ENCODE measurements at regions not wholly inside any gene's neighbourhood (a gene's known extent, or its start where the extent isn't known, plus 50 kb on each side); places are given as distances from the start of the nearest gene placed in this dataset.
"Not testable (repeated sequence)": the region's sequence is repeated elsewhere in the genome, so short reads cannot be mapped to it uniquely, and the experiment has no call there.

DNA sequence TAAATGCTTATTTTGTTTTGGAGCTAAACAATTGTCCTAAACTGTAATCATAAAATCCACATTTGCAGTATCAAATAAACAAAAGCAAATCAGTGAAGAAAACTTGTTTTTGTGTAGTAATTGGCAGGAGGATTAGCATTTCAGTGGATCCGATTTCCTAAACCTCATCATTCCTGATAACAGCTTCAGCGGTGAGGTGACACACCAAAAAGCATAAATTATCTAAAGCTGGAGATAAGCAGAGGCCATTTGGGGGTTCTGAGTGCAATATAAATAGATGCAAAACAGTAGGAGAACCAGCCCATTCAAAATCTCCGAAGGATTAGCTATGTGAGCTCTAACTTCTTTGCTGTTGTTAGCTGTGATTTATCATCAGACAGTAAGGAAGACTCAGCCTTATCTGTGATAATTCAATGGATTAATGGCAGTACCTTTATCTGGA is 235.8 kb downstream of the EPHA7 start:
- DNase-seq = no peak

- DNase-seq = no peak
Measured at GRCh38 chr6:93182938-93183479, 236.3 kb downstream of the EPHA7 start.

DNA sequence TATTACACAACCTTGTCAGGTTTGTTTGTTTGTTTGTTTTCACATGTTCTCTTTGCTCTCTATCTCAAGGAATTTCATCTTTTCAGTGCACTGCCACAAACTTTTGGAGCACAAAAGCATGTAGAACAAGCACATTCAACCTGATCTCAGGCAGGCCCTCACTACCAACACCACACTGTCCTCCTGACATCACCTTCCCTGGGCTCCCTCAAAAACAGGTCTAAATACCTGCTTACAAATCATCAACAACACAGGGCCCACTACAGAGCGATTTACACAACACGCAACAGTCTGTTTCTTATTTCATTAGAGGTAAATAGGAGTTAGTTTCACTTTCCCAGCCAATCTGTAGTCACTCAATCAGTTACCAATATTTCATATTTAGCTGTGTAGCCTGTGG is 241.4 kb downstream of the EPHA7 start:
- no peak for DNase-seq

GRCh38 chr6:93177438-93177837 is 241.9 kb downstream of the EPHA7 start:
- no peak for DNase-seq

DNA sequence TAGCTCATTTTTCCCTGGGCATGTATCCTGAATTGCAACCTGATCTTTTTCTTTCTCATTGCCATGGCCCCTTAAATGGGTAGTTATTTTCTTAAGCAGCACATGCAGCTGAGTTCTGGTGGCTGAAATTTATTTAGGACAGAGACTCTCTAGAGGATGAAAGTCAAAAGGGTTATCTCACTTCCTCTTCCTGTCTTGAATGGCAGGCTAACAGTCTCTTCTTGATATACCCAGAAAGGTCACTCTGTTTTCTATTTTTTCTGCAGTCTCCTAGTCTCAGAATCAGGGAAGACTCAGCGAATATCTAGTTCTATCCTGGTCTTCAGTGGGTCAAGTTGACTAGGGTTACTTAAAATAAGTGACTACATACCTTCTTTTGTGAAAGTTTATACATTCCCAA is 243.3 kb downstream of the EPHA7 start:
- DNase-seq = no peak

DNA sequence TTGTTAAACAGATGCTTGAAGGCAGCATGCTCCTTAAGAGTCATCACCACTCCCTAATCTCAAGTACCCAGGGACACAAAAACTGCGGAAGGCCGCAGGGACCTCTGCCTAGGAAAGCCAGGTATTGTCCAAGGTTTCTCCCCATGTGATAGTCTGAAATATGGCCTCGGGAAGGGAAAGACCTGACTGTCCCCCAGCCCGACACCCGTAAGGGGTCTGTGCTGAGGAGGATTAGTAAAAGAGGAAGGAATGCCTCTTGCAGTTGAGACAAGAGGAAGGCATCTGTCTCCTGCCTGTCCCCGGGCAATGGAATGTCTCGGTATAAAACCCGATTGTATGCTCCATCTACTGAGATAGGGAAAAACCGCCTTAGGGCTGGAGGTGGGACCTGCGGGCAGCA is 245.8 kb downstream of the EPHA7 start:
- DNase-seq = not testable (repeated sequence)

GRCh38 chr6:93165850-93166430 is 253.4 kb downstream of the EPHA7 start:
- DNase-seq = no peak

DNA sequence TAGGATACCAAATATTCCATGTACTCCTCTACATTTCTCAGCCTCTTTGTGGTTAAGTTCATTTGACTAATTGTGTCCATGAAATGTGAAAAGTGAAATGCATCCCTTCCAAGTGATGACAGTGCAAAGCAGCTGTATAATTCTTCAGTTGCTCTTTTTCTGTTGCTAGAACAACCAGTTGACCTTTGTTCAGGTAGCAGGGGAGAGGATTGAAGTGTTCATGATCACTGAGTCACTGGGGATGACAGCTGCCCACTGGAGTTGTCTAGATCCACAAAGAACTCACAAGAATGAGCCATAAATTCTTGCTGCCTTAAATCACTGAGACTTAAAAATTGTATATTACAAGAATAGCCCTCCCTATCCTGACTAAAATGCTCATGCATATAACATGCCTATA is 254.6 kb downstream of the EPHA7 start:
- DNase-seq = no peak

DNA sequence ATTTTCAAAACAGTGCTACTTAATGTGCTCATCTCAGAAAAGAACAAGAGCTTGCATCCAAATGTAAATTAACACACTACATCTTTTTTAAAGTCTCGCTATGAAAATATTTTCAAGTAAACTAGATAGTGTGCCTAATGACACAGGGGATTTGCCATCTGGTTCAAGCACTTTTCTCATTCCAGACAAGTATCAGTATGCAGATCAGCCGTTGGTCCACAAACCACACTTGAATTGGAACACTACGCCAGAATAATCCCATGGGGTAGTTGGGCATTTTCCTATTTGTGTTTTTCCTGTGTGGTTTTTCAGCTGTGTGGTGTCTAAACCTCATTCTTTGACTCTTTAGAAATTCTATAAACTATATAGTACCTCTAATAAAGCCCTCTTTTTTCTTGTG is 256.2 kb downstream of the EPHA7 start:
- DNase-seq = no peak

DNA sequence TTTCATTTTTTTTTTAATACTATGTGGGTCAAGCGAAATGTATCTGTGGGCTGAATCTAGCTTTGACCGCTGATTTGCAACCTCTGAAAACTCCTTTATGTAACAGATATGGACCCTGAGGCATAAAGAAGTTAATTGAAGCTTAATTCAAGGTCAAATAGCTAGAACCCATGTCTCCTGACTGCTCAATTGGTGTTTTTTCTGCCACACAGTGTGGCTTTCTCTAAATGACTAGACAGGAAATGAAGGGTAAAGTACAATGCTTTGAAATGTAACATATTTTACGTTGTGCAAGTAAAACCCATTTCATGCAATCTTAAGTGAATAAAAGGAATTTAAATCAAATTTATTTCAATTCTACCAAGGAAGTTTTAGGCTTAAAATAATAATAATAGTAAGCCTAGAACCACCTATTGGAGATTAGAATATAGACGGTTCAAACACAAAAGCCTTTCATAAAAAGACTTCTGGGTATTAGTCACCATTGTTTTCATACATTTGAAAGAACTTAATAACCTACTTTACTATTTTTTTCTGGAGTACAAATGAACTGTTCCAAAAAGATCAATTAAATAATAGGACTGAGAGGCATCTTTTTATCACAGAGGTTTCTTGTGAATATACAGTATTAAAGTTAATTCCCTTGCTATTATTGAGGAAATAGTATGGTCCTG is 279.8 kb downstream of the EPHA7 start:
- DNase-seq = no peak

DNA sequence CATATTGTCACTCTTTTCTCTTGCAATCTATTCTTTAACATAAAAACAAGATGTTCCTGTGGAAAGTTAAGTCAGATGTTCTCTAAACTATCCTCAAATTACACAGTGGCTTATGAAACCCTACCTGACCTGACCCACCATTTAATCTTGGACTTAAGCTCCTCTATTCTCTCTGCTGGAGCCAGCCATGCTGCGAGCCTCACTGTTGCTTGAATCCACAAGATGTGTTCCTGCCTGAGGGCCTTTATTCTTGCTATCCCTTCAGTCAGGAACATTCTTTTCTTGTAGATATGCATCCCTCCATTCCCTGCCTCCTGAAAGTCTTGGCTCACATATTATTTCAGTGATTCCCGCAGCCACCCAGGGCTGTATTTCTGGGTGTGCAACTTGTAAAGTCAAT is 283.2 kb downstream of the EPHA7 start:
- DNase-seq = no peak

GRCh38 chr6:93124006-93124632 is 295.2 kb downstream of the EPHA7 start:
- no peak for DNase-seq

DNA sequence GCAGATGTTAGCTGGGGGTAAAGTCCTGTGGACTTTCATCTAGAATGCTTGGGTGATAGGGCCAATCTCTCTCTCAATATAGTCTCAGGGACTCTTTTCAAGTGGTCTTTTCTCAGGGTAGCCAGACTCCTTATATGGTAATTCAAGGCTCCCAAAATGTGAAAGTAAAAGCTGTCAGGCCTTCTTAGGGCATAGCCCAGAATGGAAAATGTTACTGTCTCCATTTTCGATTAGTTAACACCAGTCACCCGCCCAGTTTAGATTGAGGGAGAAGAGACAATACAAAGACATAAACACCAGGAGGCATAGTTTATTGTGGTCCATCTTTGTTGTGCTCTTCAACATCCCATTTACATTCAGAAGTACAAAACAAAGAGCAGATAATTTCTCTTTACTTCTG is 295.8 kb downstream of the EPHA7 start:
- no peak for DNase-seq

- no peak for DNase-seq
Measured at GRCh38 chr6:93120154-93120742, 299.1 kb downstream of the EPHA7 start.

DNA sequence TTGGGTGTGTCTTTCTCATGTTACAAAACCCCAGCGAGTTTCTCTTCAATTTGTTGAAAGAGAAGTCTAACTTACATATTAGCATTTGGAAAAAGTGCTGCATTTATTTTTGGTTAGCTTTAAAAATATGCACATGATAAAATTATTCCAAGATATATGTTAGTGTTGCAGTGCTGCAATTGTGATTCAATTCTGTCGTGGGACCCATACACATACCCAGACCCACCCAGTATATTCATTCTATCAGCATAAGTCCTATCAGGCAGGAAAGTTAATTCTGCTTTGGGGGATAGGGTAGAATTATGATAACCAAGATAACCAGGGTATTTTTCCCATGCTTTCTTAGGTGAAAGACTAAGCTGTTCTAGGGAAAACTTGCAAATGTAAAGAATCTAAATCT is 313.5 kb downstream of the EPHA7 start:
- no peak for DNase-seq

GRCh38 chr6:93105017-93105416 is 314.3 kb downstream of the EPHA7 start:
- DNase-seq = no peak

GRCh38 chr6:93104195-93104817 is 315.1 kb downstream of the EPHA7 start:
- DNase-seq = no peak

GRCh38 chr6:93088621-93089501 is 330.5 kb downstream of the EPHA7 start:
- no peak for DNase-seq

DNA sequence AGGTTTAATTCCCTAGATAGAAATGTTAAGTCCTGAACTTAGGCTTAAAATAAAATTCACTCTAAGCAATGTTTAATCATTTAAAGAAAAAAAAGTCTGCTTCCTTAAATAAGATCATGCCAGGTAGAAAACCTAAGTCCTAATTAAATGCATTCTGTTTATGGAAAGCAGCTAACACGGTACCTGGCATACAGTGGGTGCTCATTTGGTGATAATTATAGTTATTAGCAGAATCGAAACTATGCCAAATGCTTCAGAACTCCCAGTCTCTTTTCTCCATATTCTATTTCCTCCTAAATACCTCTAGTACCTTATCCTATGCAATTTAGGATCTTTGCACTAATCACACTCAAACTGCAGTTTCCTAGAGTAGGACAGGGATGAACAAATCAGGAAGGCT is 331.8 kb downstream of the EPHA7 start:
- no peak for DNase-seq

DNA sequence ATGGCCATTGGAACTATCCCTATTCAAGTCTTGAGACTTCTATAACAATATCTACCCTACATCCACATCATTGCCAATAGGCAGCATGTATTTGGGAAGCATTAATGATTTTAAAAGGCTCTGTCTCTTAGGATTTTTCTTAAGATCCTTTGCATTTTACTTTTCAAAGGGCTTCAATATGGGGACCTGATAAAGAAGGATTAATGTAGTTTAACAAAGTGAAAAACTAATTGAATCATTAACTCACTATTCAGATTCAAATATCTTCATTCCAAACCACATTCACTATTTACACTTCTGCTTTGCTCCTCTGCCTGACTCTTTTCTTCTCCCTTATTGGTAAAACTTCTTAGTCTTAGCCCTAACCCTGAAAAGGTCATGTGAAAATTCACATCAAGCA is 333.0 kb downstream of the EPHA7 start:
- DNase-seq = no peak

- DNase-seq = no peak
Measured at GRCh38 chr6:93083337-93084230, 335.8 kb downstream of the EPHA7 start.
